ENCODE measurements at regions not wholly inside any gene's neighbourhood (a gene's known extent, or its start where the extent isn't known, plus 50 kb on each side); places are given as distances from the start of the nearest gene placed in this dataset.
"Not testable (repeated sequence)": the region's sequence is repeated elsewhere in the genome, so short reads cannot be mapped to it uniquely, and the experiment has no call there.

- no peak for DNase-seq (ENCODE audit: low read depth in 2 of 2)
These were observed 81.4 kb downstream of the ALOX5AP start for GRCh38 chr13:30816736-30817135.

GRCh38 chr13:30818323-30818960 lies 83.1 kb downstream of the ALOX5AP start:
- peak; percentile 84 to 86 for DNase-seq (ENCODE audit: low read depth in 2 of 2)

GRCh38 chr13:30819136-30819888 lies 84.0 kb downstream of the ALOX5AP start:
- DNase-seq (ENCODE audit: low read depth in 2 of 2), result no peak

GRCh38 chr13:30821421-30821820 lies 84.7 kb upstream of the MEDAG start:
- no peak for DNase-seq (ENCODE audit: low read depth in 2 of 2)

GRCh38 chr13:30824651-30825050 lies 81.4 kb upstream of the MEDAG start:
- no peak for DNase-seq (ENCODE audit: low read depth in 2 of 2)

- DNase-seq (ENCODE audit: low read depth in 2 of 2), result no peak
These were observed 79.0 kb upstream of the MEDAG start for GRCh38 chr13:30826911-30827577.

- no peak for DNase-seq (ENCODE audit: low read depth in 2 of 2)
These were observed 78.5 kb upstream of the MEDAG start for GRCh38 chr13:30827578-30827925.

- DNase-seq (ENCODE audit: low read depth in 2 of 2), result peak in 1 of 2 experiments; percentile 58
These were observed 76.8 kb upstream of the MEDAG start for GRCh38 chr13:30829145-30829832.

- no peak for DNase-seq (ENCODE audit: low read depth in 2 of 2)
These were observed 76.0 kb upstream of the MEDAG start for GRCh38 chr13:30829833-30830637.

- DNase-seq (ENCODE audit: low read depth in 2 of 2), result no peak
These were observed 75.5 kb upstream of the MEDAG start for GRCh38 chr13:30830638-30830965.

- DNase-seq (ENCODE audit: low read depth in 2 of 2), result no peak
These were observed 74.6 kb upstream of the MEDAG start for GRCh38 chr13:30831515-30831914.

GRCh38 chr13:30832377-30832776 lies 73.7 kb upstream of the MEDAG start:
- no peak for DNase-seq (ENCODE audit: low read depth in 2 of 2)

- DNase-seq (ENCODE audit: low read depth in 2 of 2), result no peak
These were observed 73.2 kb upstream of the MEDAG start for GRCh38 chr13:30832845-30833332.

GRCh38 chr13:30835442-30835841 lies 70.6 kb upstream of the MEDAG start:
- DNase-seq (ENCODE audit: low read depth in 2 of 2), result peak in 1 of 2 experiments; percentile 18

GRCh38 chr13:30837227-30838159 lies 68.6 kb upstream of the MEDAG start:
- no peak for DNase-seq (ENCODE audit: low read depth in 2 of 2)

- not testable (repeated sequence) for DNase-seq (ENCODE audit: low read depth in 2 of 2)
These were observed 66.4 kb upstream of the MEDAG start for GRCh38 chr13:30839636-30840035.

- no peak for DNase-seq (ENCODE audit: low read depth in 2 of 2)
These were observed 65.6 kb upstream of the MEDAG start for GRCh38 chr13:30840515-30840914.

GRCh38 chr13:30841154-30841553 lies 64.9 kb upstream of the MEDAG start:
- peak; percentile 50 for DNase-seq (ENCODE audit: low read depth in 2 of 2)

GRCh38 chr13:30843548-30843947 lies 62.5 kb upstream of the MEDAG start:
- no peak for DNase-seq (ENCODE audit: low read depth in 2 of 2)

GRCh38 chr13:30844548-30845296 lies 61.3 kb upstream of the MEDAG start:
- DNase-seq (ENCODE audit: low read depth in 2 of 2), result no peak
